GDM1 (cell line): ENCODE measurements at regions not wholly inside any gene's neighbourhood (a gene's known extent, or its start where the extent isn't known, plus 50 kb on each side); places are given as distances from the start of the nearest gene placed in this dataset.

Experiments used
- DNase-seq: peaks from one replicate; lab custom pipeline; 2025; lab: John Stamatoyannopoulos, UW

DNA sequence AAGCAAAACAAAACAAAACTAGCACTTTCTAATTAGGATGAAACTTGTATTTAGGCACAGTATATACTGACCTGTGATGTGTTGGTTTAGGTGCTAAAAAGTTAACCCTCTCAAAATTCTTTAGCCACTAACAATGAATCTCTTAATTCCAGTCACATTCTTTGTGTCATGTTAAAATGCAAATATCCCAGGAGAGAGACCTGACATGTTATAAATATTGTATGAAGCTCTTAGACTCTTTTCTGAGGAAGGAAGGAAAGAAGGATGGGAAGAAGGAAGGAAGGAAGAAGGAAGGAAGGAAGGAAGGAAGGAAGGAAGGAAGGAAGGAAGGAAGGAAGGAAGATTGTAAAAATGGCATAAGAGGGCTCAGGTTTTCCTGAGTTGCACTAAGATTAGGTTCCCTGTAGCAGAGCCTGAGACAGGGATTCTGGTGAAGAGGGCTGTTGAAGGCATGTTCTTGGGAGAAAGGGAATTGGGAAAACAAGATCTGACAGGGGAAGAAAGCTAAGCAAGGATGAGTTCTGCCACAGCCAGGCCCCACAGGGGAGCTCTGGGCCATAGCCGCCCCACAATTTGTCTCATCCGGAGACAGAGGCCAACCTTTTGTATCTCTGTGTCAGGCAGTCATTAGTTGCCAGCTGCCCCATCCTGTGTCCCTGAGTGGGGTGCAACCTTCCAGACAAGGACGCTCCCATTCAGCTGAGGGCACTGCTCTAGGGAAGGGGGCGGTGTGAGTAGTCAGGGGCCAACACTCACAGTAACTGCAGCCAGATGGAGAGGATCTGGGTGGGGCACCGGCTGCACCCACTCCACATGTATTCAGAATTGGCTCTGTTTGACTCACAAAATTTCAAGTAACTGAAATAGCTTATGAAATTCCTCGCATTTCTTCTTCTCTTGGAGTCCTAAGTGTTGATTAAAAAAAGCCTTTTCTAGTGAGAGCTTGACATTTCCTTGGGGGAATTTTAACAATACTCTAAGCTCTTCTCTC lies 189.3 kb upstream of the ARG1 start:
- DNase-seq: no peak

GRCh38 chr6:131387562-131388447 lies 185.2 kb upstream of the ARG1 start:
- no peak for DNase-seq

- no peak for DNase-seq
Measured at GRCh38 chr6:131390322-131390721, 182.7 kb upstream of the ARG1 start.

- DNase-seq: no peak
Measured at GRCh38 chr6:131391116-131391515, 181.9 kb upstream of the ARG1 start.

DNA sequence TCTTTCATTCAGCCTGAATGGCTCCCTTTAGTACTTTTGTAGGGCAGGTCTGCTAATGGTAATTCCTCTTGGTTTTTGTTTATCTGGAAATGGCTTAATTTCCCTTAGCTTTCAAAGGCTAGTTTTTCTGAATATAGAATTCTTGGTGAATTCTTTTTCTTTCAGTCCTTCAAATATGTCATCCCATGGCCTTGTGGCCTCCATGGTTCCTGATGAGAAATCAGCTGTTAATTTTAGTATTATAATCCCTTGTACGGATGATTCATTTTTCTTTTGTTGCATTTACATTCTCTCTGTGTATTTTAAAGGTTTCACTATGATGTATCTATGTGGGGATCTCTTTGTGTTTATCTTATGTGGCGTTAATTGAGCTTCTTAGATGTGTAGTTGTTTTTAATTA lies 179.6 kb upstream of the ARG1 start:
- DNase-seq: no peak

DNA sequence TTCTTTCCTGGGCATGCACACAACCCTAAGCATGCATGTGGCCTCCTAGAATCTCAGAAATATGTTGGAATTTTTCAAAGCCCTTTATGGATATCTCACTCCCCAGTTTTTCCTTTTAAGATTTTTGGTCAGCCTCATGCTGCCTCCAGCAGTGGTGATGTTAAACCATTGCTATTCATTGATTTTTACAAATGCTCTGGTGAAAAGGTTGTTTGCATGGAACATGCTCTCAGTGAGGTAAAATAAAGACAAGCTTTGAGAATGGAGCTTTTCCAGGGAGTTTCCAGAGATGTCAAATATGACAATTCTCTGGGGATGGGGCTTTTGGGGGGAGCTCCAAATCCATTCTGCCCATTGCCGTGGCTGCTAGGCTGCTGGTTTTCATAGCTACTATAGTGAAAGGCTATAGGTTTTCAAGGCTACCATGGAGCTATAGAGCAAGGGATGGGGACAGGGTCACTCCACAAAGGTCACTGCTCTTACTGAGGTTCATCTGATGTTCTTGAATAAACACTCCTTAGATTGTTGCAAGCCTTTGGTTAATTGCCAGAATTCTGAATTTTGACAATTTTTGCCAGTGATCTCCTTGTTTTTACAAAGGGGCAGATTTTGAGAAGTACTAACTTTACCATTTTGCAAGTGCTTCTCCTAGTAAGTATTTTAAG lies 178.1 kb upstream of the ARG1 start:
- no peak for DNase-seq

- DNase-seq: no peak
Measured at GRCh38 chr6:131398176-131398575, 174.8 kb upstream of the ARG1 start.

- DNase-seq: no peak
Measured at GRCh38 chr6:131399433-131399832, 173.6 kb upstream of the ARG1 start.

DNA sequence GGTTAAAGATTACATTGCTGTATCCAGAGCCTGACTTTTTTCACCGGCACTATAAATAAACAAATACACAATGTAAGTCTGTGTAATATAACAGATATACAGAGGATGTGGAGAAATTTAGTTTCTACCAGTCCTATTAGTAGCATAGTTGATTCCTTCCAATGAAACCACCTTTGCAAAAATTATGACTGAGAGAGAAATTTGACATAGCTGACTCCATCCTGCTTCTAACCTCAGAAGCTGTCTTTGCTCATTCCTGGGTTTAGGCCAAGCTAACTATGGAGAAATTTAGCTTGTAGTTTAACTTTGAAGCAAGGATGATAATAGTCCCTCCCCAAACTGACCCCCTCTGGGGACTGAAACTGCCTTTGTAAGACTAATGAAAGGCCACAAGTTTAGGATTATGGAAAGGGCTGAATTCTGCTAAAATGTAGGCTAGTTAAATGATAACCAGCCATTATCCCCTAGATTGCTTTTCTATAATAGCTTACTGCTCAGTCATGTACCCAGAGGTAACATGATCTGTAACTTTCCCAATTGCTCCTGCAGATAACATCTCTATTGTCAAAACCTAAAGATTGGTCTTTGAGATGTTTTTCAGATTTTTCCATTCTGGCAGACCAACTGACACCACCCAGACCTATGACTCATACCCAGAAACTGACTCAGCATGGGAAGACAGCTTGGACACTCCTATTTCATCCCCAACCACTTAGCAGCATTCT lies 172.8 kb upstream of the ARG1 start:
- no peak for DNase-seq

GRCh38 chr6:131400779-131401496 lies 172.1 kb upstream of the ARG1 start:
- DNase-seq: no peak

GRCh38 chr6:131408811-131409210 lies 164.2 kb upstream of the ARG1 start:
- DNase-seq: no peak

DNA sequence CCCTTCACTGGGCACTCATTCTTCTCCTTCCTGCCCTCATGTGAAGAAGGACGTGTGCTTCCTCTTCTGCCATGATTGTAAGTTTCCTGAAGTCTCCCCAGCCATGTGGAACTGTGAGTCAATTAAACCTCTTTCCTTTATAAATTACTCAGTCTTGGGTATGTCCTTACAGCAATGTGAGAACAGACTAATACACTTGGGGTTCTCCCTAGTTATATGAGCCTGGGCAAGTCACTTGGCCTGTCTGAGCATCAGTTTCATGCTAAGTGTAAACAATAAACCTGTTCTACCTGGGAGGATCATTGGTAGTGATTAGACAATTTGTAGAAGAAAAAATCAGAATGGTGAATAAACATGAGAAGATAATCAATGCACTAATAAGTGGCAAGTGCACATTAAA lies 162.2 kb upstream of the ARG1 start:
- DNase-seq: no peak

GRCh38 chr6:131412960-131413830 lies 159.8 kb upstream of the ARG1 start:
- DNase-seq: no peak

GRCh38 chr6:131413831-131414191 lies 159.2 kb upstream of the ARG1 start:
- DNase-seq: no peak

DNA sequence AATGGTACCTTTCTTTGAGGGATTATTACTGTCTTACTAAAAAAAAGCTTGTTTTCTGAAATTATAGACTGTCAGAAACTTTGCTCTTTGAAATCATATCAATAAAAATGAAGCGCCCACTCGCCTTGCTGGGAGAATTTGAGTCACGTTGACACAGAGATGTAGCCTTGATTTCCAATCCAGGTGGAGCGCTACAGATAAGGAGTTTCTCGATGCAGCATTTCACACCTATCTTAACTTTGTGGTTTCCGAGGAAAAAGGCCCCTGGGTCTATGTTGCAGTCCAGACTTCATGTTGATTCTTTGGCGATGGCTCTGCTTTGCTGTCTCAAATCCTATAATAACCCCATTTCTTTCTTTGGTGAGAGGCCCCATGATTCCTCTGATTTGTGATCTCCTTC lies 158.1 kb upstream of the ARG1 start:
- no peak for DNase-seq

DNA sequence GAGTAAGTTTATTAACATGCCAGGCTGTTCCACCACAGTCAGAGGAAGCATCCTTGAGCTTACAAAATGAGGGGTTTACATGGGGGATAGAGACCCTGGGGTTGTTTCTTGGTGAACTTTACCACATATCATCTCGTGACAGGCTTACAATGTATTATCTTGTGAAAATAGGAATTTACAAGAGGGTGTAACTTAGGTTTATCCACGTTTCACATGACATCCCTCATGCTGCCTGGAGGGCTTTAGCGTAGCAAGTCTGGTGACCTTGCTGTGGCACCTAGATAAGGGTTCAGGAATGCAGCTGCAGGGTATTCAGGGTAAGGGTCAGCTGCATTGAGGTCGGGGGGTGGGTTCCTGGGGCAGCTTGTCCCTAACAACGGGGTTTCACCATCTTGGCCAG lies 154.6 kb upstream of the ARG1 start:
- DNase-seq: no peak

- DNase-seq: no peak
Measured at GRCh38 chr6:131419702-131420101, 153.3 kb upstream of the ARG1 start.

DNA sequence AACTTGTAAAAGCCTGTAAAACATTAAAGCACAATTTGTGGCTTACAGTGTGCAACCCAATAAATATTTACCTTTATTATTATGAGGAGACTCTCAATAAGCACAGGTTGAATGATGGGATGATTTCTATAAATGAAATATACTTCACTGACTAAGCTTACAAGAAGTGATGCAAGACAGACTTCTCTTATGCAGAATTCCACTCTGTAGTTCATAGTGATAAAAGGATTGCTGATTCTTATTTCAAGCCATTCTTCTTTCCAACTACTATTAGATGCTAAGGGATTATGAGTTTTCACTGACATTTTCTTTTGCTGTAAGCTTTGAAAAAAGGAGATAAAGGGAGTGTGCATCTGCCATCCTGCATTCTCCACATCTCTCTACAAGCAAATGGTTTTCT lies 149.0 kb upstream of the ARG1 start:
- no peak for DNase-seq

- DNase-seq: no peak
Measured at GRCh38 chr6:131424475-131424874, 148.6 kb upstream of the ARG1 start.

GRCh38 chr6:131427434-131428058 lies 145.5 kb upstream of the ARG1 start:
- no peak for DNase-seq
